D341Med (cell line): ENCODE measurements at regions not wholly inside any gene's neighbourhood (a gene's known extent, or its start where the extent isn't known, plus 50 kb on each side); places are given as distances from the start of the nearest gene placed in this dataset.

Experiments used
- DNase-seq: peaks from one replicate; pipeline ENCODE4 v3.0.0; 2012; ENCODE audit warnings: low spot score

DNA sequence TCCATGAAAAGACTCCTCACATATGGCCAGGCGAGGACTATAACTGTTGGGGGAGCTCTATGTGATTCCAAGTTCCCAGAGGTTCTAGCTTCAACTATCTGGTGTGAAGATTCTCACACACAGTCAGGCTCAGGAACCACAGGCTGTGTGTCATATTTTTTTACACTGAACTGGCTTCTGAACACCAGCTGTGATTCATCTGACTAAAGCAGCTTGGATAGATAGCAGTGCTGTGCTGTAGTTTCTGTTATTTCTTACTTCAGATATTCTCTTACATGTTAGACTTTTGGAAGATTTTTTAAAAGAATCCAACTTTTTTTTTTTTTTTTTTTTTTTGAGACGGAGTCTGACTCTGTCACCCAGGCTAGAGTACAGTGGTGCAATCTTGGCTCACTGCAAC lies 140.7 kb upstream of the MCHR2 start:
- DNase-seq: no peak

DNA sequence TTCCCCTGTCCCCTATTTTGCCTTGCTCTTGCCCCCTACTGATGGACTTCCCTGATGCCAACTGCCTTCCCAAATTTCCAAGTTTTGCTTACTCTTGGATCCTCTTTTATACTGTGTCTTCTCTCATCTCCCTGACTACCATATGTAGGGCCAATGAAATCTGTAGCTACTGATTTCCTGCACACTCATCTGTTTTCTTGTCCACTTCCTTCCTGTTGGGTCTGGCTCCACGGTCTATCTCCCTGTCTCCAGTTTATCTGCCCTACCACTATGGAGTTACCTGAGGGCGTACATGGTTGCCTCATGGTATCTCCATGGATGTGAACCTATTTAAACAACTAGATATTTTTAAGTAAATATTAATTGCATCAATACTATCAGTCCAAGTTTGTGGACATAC lies 140.3 kb upstream of the MCHR2 start:
- DNase-seq: no peak

DNA sequence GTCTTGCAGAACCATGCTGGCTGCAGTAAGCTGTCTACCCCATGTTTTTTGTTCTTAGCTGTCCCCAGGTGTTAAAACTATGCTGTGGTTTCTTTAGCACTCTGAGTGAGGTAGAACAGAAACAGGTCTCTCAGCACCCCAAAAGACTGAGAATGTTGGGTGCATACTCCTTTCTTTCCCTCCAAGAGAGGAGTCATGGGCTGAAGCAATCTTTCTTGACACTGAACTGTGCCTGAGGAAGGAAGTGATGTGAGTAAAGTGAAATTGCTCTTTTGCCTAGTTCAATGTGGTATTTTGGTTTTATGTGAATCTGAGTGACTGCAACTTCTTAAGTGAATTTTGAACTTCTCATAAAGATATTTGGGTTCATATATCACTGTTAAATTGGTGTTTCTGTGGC lies 138.0 kb upstream of the MCHR2 start:
- no peak for DNase-seq

DNA sequence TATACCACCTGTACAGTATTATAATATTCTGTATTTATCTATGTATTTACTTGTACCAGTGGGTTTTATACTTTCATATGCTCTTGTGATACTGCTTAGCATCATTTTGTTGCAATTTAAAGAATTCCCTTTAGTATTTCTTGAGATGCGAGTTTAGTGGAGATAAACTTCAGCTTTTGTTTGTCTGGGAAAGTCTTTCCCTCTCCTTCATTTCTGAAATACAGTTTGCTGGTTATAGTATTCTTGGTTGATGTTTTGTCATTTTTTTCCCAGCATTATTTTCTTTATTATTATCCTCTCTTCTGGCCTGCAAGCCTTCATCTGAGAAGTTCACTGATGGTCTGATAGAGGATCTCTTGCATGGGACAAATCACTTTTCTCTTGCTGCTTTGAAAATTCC lies 136.6 kb upstream of the MCHR2 start:
- no peak for DNase-seq

DNA sequence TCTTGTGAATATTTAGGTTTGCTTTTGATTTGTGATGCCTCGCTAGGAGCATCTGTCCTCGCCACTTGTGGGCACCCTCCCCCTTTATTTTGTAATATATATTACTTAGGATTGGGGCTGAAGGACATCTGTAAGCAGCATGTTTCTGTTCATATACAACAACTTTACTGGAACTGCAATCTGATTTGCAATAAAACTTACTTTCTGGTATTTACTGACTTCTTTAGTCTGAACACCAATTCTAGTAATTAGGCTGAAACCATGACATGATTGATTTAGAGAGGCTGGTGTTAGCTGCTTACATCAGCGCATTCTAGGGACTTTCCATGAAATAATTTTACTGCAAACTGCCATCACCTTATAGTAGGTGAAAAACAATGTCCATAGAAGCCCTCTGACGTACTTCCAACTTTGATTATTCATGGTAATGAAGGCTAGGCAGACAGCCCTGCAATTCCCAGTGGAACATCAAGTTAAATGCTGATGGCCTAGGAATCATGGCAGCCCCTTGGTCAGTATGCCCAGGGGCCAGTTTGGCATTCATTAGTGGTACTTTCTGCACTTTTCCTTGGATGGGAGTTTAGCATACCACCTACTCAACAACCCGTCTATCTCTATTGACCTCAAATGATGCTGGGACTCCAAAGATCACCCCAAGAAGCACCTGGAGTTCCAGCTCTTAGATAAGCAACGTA lies 132.9 kb upstream of the MCHR2 start:
- no peak for DNase-seq

DNA sequence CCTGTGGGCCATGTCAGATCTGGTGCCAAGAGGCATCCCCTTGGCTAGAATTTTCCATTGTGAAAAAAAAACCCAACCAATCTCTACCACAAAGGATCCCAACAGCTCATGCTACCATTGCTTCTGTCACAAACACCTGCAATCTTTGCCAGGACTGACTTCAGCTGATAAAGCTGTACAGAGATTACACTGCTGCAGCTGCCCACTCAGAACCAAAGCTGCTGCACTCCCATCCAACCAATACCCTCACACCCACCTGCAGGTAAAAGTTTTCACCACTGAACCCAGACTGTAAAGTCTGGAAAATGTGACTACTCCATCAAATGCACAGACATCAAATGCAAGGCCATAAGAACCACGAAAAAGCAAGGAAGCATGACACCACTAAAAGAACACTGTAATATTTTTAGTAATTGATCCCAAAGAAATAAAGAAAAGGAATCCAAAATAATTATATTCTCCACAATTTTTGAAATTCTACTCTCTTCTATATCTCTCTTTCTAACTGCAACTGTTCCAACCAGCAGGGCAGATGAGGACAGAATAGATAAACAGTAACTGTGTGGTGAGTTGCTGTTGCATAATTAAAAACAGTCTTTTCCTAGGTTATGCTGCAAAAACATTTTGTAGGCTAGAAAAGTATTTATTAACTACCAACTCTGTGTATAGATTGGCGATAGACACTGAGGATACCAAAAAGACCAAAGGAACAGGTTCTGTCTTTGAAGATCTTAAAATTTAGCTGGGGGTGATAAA lies 128.0 kb upstream of the MCHR2 start:
- DNase-seq: no peak

DNA sequence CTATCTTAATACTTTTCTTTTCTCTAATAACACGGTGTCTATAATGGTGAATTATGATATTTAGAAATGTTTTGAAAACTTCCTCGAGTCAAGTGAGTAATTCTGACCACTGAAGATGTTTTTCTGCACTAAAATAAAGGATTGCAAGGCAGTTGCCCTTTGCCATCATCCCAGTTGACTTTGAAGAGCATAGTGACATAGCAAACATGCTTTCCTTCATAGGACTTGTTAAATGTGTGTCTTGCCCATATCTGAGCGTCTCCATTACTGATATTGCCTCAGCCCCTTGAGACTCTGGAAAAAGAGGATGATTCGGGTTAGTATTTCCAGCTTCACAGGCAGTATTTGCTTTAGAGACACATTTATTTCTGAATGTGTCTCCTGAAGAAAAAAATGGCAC lies 125.2 kb upstream of the MCHR2 start:
- DNase-seq: no peak

DNA sequence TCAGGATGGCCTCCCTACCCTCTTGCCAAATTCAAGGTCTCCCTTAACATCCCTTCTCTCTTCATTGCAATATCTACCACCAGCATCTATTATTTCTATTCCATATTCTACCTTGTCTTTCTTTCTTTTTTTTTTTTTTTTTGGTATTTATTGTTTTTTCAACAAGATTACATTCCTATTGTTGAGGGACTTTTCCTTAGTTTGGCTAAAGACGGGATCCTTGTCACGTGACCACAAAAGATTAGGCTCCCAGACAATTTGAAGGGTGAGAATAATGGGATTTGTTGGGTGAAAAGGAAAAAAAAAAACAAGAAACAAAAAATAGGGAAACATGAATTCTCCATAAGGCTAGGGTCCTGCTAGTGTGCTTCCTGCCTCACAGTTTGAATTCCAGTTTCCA lies 124.3 kb upstream of the MCHR2 start:
- no peak for DNase-seq

DNA sequence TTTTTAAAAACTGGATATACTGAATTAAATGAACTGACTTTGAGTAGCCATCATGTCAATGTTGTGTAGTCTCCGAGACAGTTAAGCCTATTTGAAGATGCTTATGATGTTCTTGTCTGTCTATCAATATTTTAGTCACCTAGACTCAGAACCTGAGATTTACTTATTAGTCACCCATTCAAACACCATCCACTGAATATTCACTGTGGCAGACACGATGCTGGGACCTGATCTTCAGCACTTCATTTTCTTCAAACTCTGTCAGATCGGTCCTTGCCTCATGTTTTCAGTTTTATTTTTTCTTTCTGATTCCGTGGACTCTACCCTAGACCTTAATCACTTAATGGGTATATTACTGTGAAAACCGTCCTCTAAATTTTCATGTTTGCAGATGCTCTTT lies 123.7 kb upstream of the MCHR2 start:
- DNase-seq: no peak

DNA sequence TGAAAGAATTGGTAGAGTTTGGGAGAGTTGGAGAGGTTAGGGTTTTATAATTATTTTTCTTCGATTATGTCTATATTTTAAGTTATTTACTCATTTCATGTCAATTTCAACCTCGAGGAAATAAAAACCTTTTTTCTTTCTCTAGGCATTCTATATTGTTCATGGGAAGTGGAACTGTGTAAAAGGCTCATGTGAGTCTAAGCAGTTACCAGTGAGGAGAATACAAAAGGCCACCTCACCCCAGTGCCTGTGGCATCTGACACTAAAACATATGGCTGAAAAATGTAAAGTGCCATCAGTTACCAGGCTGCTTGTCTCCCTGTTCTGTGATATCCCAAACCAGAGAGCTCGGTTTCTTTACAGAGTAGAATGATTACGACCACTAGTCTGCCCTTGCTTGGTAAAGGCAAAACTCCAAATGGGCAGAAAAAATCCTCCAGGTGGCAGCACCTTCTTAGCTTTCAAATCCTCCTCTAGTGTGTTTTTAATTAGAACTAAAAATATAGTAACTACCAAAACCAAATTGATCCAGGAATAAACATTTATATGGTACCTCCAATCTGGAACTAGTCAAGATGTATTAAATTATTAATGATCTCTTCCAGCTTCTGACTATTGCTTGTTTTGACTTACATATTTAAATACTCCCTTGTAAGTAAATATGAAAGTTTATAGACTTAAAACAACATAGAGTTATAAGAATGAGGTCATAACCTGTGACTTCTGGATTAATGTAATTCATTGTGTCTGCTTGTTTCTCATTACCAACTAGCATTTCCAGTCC lies 122.6 kb upstream of the MCHR2 start:
- peak; percentile 60 for DNase-seq

DNA sequence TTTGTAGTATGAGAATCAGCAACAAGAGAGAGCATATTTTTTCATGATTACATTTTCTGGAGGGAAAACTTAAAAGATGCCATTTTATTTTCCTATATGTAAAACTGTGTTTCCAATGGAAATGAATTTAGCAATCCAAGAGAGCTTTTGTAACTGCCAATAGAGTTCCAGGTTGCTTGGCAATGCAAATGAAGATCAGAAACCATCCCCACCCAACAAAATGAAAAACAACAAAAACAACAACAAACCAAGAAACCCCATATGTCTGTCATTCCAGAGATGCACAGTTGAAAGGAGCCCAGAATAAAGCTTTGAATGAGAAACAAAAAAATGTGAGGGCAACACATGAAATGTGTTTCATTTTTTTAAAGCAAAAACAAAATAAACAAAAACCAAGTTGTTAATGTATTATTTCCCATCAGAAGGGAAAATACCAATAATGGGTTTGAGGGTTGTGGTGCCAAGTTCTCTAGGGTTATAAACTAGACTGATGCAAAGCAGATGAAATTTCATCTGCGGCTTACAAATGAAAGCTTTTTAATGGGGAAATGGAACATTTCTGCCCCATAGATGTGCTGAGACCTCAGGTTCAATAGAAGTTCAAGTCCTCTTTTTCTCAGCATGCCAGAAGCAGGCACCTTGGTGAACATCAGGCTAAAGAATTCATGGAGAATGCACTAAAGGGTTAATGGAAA lies 121.5 kb upstream of the MCHR2 start:
- DNase-seq: no peak

DNA sequence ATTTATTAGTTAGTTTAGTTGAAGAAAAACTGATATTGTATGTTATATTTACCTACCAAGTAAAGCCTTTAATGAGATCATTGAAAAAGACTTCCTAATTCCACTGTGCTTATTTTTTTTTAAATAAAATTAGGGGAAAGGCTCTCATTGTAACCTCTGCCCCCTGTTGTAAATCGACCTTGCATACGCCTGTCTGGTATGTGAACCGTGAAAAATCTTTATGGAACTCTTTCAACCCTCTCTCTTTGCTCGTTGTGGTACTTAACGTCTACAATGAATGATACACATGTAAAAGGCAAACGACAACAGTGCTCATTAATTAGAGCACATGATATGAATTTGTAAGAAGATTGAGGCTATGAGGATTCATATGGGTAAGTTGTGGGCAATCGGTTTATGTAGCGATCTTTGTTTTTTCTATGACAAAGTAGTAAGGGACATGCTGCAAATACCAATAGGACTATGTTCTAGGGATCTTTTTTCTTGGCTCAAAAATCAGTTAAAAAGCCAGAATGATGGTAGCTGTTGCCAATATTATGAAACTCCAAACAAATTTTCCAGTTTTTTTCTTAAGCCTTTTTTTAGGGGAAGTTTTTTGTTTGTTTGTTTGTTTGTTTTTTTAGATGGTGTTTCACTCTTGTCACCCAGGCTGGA lies 119.0 kb upstream of the MCHR2 start:
- no peak for DNase-seq

DNA sequence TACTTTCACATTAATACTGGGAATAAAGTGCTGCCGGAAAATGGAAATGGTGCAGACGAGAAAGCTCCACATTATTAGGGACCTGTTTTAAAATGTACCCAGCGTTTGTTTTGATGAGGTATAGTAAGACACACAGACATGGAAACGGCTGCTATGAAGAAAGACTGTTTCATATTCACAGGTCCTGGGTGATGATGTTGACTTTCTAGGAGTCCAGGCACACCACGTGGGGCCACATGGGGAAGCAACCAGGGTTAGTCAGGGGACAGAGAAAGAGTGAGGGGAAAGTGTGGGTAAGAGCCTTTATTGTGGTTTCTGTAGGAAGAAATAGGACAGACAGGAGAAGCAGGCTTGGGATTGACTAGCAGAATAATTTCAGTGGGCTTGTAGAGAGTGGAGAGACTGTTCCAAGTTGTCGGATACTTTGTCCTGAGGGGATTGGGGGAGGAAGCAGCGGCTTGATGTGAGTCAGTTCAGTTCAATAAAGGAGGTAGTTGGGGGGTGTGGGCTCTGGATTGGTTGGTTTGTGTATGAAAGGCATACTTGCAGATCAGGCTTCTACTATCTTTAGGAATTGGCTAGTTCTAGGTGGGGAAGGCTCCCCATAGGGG lies 112.0 kb upstream of the MCHR2 start:
- no peak for DNase-seq

DNA sequence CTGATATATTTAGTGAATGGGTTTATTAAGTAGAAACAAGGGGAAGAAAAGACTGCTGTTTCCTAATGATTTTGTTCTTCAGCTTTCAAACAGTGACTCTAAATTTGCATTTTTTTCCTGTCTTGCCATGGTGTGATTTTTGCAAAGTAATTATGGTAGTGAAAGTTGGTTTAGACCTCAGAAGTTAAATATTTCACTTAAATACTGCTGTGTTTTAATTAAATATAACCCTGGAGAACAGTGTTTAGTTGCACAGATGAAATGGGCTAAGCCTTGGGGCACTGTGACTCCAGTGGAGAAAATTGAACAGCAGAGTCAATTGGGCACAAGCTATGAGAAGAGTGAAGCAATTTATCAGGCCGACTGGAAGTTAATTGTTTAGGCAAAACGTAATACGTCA lies 111.1 kb upstream of the MCHR2 start:
- no peak for DNase-seq

DNA sequence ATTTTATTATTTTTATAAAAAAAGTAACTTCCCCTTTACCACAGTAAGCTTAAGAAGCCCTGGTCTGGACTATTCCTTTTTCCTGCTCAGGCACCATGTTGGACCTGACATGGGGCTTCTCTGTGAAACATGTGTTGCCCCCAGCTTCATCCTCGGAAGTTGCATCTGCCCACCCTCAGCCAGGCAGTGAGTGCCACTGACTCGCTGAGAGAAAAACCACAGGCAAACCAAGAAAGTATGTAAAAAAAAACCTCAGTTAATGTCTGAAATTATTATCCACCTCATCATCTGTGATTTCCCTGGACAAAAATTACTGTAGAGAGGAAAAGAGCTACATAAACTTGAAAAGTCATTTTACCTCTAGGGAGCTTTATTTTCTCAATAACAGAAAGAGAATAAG lies 109.9 kb upstream of the MCHR2 start:
- DNase-seq: no peak

DNA sequence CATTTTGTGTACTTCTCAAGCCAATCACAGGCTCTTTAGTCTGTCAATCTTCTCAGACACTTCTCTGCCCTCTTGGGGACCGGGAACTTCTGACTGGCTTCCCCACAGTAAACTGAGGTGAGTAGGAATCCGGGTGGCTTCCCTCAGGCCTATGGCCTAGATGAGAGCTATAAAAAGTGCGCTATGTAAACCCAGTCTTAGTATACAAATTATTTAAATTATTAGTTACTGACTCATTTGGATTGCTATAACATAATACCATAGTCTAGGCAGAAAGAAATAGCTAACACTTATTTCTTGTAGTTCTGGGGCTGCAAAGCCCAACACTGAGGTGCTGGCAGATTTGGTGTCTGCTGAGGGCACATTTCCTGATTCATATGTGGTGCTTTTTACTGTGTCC lies 109.2 kb upstream of the MCHR2 start:
- no peak for DNase-seq

DNA sequence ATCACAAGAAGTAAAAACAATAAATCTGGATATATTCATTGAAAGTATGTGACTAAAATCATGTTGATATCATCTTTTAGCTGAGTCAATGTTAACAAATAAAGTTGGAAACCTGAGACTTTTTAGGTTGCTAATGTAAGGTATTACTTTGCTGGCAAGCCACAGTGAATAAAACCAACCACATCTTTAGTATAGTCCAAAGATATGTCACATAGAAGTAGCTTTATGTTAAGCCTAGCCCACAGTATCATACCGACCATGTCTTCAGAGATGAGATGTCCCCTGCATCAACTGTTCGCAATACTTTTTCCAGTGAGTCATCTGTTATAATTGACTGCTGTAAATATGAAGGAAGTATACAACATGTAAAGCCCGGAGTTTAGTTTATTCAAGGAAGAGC lies 107.6 kb upstream of the MCHR2 start:
- DNase-seq: no peak

DNA sequence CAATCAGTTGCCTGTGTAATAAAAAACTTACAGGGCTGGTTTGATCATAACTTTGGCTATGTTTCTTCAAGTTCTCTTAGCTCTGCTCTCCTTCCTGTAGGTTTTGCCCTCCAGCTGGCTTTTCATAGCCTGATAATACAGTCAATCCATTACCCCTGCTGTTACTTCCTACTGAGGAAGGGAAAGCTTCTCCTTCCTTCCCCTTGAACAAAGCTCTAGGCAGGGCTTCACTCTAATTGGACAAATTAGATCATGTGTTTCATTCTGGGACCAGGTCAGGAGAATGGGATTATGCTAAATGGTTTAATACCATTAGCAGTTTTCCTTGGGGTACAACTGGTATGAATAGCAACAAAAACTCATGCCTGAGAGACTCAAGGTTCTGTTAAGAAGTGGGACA lies 106.8 kb upstream of the MCHR2 start:
- no peak for DNase-seq

DNA sequence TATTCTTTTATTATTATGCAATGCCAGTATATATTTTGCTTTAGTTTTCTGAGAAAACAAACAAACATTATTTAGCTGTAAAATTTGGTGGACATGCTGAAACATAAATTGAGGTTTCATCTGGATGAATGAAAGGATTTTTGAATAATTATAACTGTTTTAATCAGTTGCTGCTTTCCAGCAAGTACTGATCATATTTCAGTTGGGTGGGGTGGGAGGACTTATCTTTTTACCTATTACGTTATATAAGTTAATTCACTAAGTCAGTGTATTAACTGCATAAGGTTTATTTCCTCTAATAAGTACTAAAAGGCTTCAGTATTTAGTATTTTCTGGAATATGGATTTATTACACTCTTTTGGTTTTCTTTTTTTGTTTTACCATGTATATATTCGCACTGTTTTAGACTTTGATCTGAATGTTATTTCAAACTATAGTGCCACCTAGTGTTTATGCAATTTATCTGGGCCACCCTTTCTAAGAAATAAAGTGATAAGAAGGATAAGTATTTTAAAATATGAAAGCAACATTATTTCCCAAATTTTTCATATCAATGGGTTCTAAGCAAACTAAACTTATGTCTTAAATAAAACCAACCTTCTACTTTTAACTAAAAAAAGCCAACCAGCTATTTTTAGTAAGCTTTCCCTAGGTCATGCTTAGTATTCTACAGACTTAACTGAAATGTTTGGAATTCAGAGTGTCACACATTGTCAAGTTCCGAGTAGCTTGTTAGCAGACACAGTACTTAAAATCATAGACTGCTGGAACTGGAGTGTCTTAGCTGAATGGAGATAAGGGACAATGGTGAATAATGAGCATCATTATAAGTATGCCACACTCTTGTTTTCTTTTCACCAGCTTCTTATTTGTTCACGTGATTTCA lies 105.4 kb upstream of the MCHR2 start:
- DNase-seq: no peak

DNA sequence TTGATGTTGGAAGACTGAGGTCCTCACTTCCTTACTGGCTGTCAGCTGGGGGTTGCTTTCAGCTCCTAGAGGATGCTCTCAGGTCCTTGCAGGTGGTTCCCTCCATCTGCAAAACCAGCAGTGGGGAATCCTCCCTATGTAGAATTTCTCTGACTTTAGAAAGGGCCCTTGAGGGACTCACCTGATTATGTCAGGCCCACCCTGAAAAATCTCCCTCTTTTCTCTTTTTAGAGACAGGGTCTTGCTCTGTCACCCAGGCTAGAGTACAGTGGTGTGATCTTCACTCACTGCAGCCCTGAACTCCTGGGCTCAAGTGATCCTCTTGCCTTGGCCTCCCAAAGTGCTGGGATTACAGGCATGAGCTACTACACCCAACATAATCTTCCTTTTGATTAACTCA lies 102.9 kb upstream of the MCHR2 start:
- DNase-seq: no peak

DNA sequence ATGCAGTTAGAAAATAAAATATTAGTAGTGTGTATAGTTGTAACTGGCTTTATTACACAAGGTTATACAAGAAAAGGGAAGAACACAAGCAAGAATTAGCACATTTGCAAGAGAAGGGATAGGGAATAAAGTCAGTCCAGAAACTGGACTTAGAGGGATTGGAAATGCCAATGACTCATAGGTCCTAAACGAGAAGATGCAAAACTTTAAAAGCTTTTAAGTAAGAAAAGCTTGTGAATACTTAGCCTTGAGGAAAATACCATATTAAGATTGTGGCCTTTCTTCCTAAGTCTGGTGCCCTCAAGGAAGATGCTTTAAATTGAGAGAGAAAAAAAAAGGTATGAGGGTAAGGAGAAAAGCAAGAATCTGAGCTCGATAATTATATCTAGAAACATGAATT lies 102.3 kb upstream of the MCHR2 start:
- DNase-seq: no peak
